GM12878 (cell line): ENCODE measurements at regions not wholly inside any gene's neighbourhood (a gene's known extent, or its start where the extent isn't known, plus 50 kb on each side); places are given as distances from the start of the nearest gene placed in this dataset.

Experiments
- ATAC-seq: fragments of 200-7000 bp; cut with Tn5 transposase; 3 replicates; pipeline ENCODE4 v1.9.1; 2020; ENCODE audit warnings: mild to moderate bottlenecking, moderate library complexity
- BruUV-seq: library from RNA; stranded (reverse); fragments of 400-500 nt; replicated peaks from 2 replicates; lab custom pipeline; 2021; lab: Mats Ljungman, UMichigan
- CTCF ChIA-PET: fragments of 300-600 bp; sonication (Branson Sonifier 250); formaldehyde crosslinking; extraction: SDS; loops from one replicate; lab custom pipeline; 2021; ENCODE audit warnings: inconsistent platforms; lab: Yijun Ruan, JAX
- POLR2A ChIA-PET: fragments of 350-600 bp; formaldehyde crosslinking; extraction: SDS; loops from one replicate; lab custom pipeline; 2021; ENCODE audit warnings: inconsistent platforms; lab: Charles Lee
- RAD21 ChIA-PET: fragments of 300-600 bp; sonication (Branson Sonifier 250); formaldehyde crosslinking; loops from one replicate; lab custom pipeline; 2023; ENCODE audit warnings: antibody characterized with exemption; ENCODE audit not compliant: unreplicated experiment; lab: Charles Lee
- SMC1A ChIA-PET: fragments of 300-600 bp; sonication (Branson Sonifier 250); formaldehyde crosslinking; loops from one replicate; lab custom pipeline; 2023; ENCODE audit not compliant: unreplicated experiment, uncharacterized antibody; lab: Charles Lee
- DNase-seq: peaks from one replicate; pipeline ENCODE4 v3.0.0-alpha.2; 2011; ENCODE audit warnings: low read depth, low spot score
- FAIRE-seq: peaks from 3 replicates; lab custom pipeline; 2011; peaks lifted over from hg19 to GRCh38; lab: Jason Lieb, UNC
- H2AFZ ChIP-seq: 2 replicates; pipeline ENCODE4 v1.6.0; 2011; ENCODE audit warnings: low read depth, low read length, control low read depth; ENCODE audit not compliant: control insufficient read depth
- H3K27ac ChIP-seq: 2 replicates; pipeline ENCODE4 v1.5.1; 2011; ENCODE audit warnings: control low read depth; ENCODE audit not compliant: control insufficient read depth, insufficient read depth
- H3K27me3 ChIP-seq, 2 experiments: replicated peaks in 1 of 2; 2 replicates each; pipeline versions ENCODE4 v1.6.0 to v1.6.1; 2011; ENCODE audit warnings: low read length in 1 of 2; ENCODE audit not compliant: control insufficient read depth in 2 of 2, insufficient read depth in 2 of 2
- H3K36me3 ChIP-seq, 2 experiments: 2 replicates each; pipeline ENCODE4 v1.5.1; 2011; ENCODE audit warnings: low read length in 1 of 2; ENCODE audit not compliant: control insufficient read depth in 2 of 2, insufficient read depth in 2 of 2
- H3K4me1 ChIP-seq: 2 replicates; pipeline ENCODE4 v1.6.1; 2011; ENCODE audit warnings: mild to moderate bottlenecking, low read length, moderate library complexity, mixed read lengths; ENCODE audit not compliant: control insufficient read depth, insufficient read depth
- H3K4me2 ChIP-seq: 2 replicates; pipeline ENCODE4 v1.6.0; 2011; ENCODE audit warnings: control low read depth; ENCODE audit not compliant: control insufficient read depth, insufficient read depth
- H3K4me3 ChIP-seq: fragments of 200-600 bp; sonication (generic); 2 replicates; pipeline ENCODE4 v1.5.1; 2016
- H3K79me2 ChIP-seq: 2 replicates; pipeline ENCODE4 v1.6.0; 2011; ENCODE audit warnings: low read length; ENCODE audit not compliant: control insufficient read depth, insufficient read depth
- H3K9ac ChIP-seq: 2 replicates; pipeline ENCODE4 v1.8.0; 2011; ENCODE audit warnings: low read length, control low read depth, mixed read lengths; ENCODE audit not compliant: control insufficient read depth, insufficient read depth
- H3K9me3 ChIP-seq: replicated peaks from 3 replicates; pipeline ENCODE4 v1.5.1; 2011; ENCODE audit warnings: mild to moderate bottlenecking, low read length; ENCODE audit not compliant: control insufficient read depth, insufficient read depth
- H4K20me1 ChIP-seq: 2 replicates; pipeline ENCODE4 v1.6.0; 2011; ENCODE audit not compliant: control insufficient read depth, insufficient read depth
- ATF7 ChIP-seq: fragments of 450-650 bp; IDR thresholded peaks from 2 replicates; pipeline ENCODE4 v1.6.1; 2016; ENCODE audit warnings: low read depth, mild to moderate bottlenecking
- BCL3 ChIP-seq: IDR thresholded peaks from 2 replicates; pipeline ENCODE4 v1.6.1; 2011; ENCODE audit warnings: borderline replicate concordance, low read depth, mild to moderate bottlenecking, moderate library complexity, low read length; ENCODE audit not compliant: insufficient read depth, poor library complexity, severe bottlenecking
- CUX1 ChIP-seq: IDR thresholded peaks from 2 replicates; pipeline ENCODE4 v1.6.1; 2012; ENCODE audit warnings: improper control_type of control experiment, low read depth, low read length; ENCODE audit not compliant: insufficient replicate concordance
- E4F1 ChIP-seq: fragments of 450-650 bp; IDR thresholded peaks from 2 replicates; pipeline ENCODE4 v1.6.1; 2018; ENCODE audit warnings: borderline replicate concordance, mild to moderate bottlenecking; ENCODE audit not compliant: partially characterized antibody
- EED ChIP-seq: sonication (generic); IDR thresholded peaks from 2 replicates; pipeline ENCODE4 v1.6.1; 2016; ENCODE audit warnings: antibody characterized with exemption, low read depth
- HCFC1 ChIP-seq: fragments of 150-350 bp; IDR thresholded peaks from 2 replicates; pipeline ENCODE4 v1.6.1; 2014; ENCODE audit warnings: low read length
- HSF1 ChIP-seq: fragments of 150-350 bp; IDR thresholded peaks from 2 replicates; pipeline ENCODE4 v1.6.1; 2014; ENCODE audit warnings: mild to moderate bottlenecking, low read depth, low read length
- RBBP5 ChIP-seq: fragments of 200-600 bp; sonication (generic); conservative IDR thresholded peaks from 2 replicates; pipeline ENCODE4 v1.6.1; 2016
- RUNX3 ChIP-seq: IDR thresholded peaks from 2 replicates; pipeline ENCODE4 v1.6.1; 2012; ENCODE audit warnings: low read length, inconsistent platforms
- USF1 ChIP-seq: IDR thresholded peaks from 2 replicates; pipeline ENCODE4 v1.6.1; 2011; ENCODE audit warnings: borderline replicate concordance, low read depth, mild to moderate bottlenecking, moderate library complexity, mixed read lengths, low read length; ENCODE audit not compliant: insufficient read depth; ENCODE audit errors: extremely low read length
- YBX1 ChIP-seq: fragments of 450-650 bp; IDR thresholded peaks from 2 replicates; pipeline ENCODE4 v1.6.1; 2016; ENCODE audit warnings: antibody characterized with exemption
- WGBS: methylation state at CpG from one replicate; pipeline ENCODE4 v1.1.6; 2016; ENCODE audit warnings: low lambda C conversion rate; ENCODE audit not compliant: insufficient replicate concordance, insufficient coverage; ENCODE audit errors: missing lambda C conversion rate; 5-methylcytosine and 5-hydroxymethylcytosine counted together
- in situ Hi-C: fragments of 300-500 bp; cut with MboI; formaldehyde crosslinking; loops from 9 replicates; pipeline ENCODE4 v1.14.3; 2018; ENCODE audit warnings: mixed read lengths
- intact Hi-C: fragments of 100-400 bp; cut with micrococcal nuclease; formaldehyde crosslinking; loops from one replicate; pipeline ENCODE4 v1.14.2; 2022; ENCODE audit not compliant: unreplicated experiment

- CTCF ChIA-PET, result no interaction called here
- in situ Hi-C loops, result no loop called here
- Histone ChIP-seq H3K27me3 (no peaks in the 10 kb centered on the region), H4K20me1 (no peaks in the 10 kb centered on the region), H3K36me3 (no peaks in the 10 kb centered on the region), H3K9me3 (no peaks in the 10 kb centered on the region), H3K27ac (no peak overlapping the region), H3K4me2 (no peak overlapping the region), H3K9ac (no peak overlapping the region), H3K4me3 (no peak overlapping the region), H3K79me2 (no peaks in the 10 kb centered on the region), H2AFZ (no peak overlapping the region), H3K4me1 (no peaks in the 10 kb centered on the region)
- intact Hi-C loops, result loop anchor here (10.0 kb wide), 1 partner anchor 57 kb away; no protein-coding TSS in a partner anchor
- POLR2A ChIA-PET, result no interaction called here
- RAD21 ChIA-PET, result no interaction called here
- SMC1A ChIA-PET, result no interaction called here
- no TSS peak for BruUV-seq
- FAIRE-seq, result no peak
- no peak for ATAC-seq
- 14% methylated on average over 4 of the region's 4 CpGs for WGBS
- no peak for TF ChIP-seq RUNX3
- TF ChIP-seq EED, result no peak
- TF ChIP-seq ATF7, result no peak
- no peak for TF ChIP-seq E4F1
- no peak for TF ChIP-seq CUX1
- no peak for TF ChIP-seq HCFC1
- TF ChIP-seq BCL3, result no peak
- TF ChIP-seq RBBP5, result no peak
- TF ChIP-seq USF1, result no peak
- TF ChIP-seq HSF1, result no peak
- TF ChIP-seq YBX1, result no peak
- DNase-seq, result no peak
Observed at GRCh38 chr9:8027351-8027750, 227.8 kb upstream of the DMAC1 start.
